K562 (cell line): ENCODE measurements at regions not wholly inside any gene's neighbourhood (a gene's known extent, or its start where the extent isn't known, plus 50 kb on each side); places are given as distances from the start of the nearest gene placed in this dataset.
A peak's percentile ranks its signal among the peaks of the same experiment; 100 is the strongest.

Experiments used
- CBX1 ChIP-seq: sonication (generic); IDR thresholded peaks from 2 replicates; pipeline ENCODE4 v1.6.1; 2016; ENCODE audit warnings: antibody characterized with exemption, low read depth, mild to moderate bottlenecking
- CTBP1 ChIP-seq: fragments of 450-650 bp; IDR thresholded peaks from 2 replicates; pipeline ENCODE4 v1.6.1; 2016; ENCODE audit warnings: borderline replicate concordance
- FOXK2 ChIP-seq, 2 experiments: fragments of 450-650 bp; IDR thresholded peaks in 1 of 2; conservative IDR thresholded peaks in 1 of 2; 2 replicates each; pipeline ENCODE4 v1.6.1; 2016; ENCODE audit warnings: low read depth in 2 of 2, mild to moderate bottlenecking in 1 of 2
- HCFC1 ChIP-seq: IDR thresholded peaks from 2 replicates; pipeline ENCODE4 v1.6.1; 2012; ENCODE audit warnings: low read depth, low read length, improper control_type of control experiment
- HSF4 ChIP-seq: fragments of 250-450 bp; sonication (Bioruptor Pico); IDR thresholded peaks from 2 replicates; pipeline ENCODE4 v2.1.2; 2022; ENCODE audit warnings: mild to moderate bottlenecking, moderate library complexity, borderline replicate concordance
- L3MBTL2 ChIP-seq: fragments of 450-650 bp; IDR thresholded peaks from 2 replicates; pipeline ENCODE4 v1.6.1; 2016; ENCODE audit warnings: mild to moderate bottlenecking, moderate library complexity
- MAFK ChIP-seq: IDR thresholded peaks from 2 replicates; pipeline ENCODE4 v1.6.1; 2011; ENCODE audit warnings: low read length, improper control_type of control experiment
- NFXL1 ChIP-seq: fragments of 450-650 bp; formaldehyde crosslinking; IDR thresholded peaks from 2 replicates; pipeline ENCODE4 v1.4.0; 2021; ENCODE audit warnings: mild to moderate bottlenecking
- RBFOX2 ChIP-seq: fragments of 200-400 bp; formaldehyde crosslinking; IDR thresholded peaks from 2 replicates; pipeline ENCODE4 v1.6.1; 2017; ENCODE audit warnings: low read depth, mild to moderate bottlenecking, low read length, moderate library complexity
- SMAD3 ChIP-seq: fragments of 450-650 bp; formaldehyde crosslinking; conservative IDR thresholded peaks from 2 replicates; pipeline ENCODE4 v1.4.0; 2020; ENCODE audit warnings: mild to moderate bottlenecking
- SRF ChIP-seq, 2 experiments: fragments of 250-450, 450-650 bp in 1 of 2; sonication (Bioruptor Pico) in 1 of 2; sonication (generic) in 1 of 2; formaldehyde crosslinking; IDR thresholded peaks; 2 replicates each; pipeline versions ENCODE4 v1.5.0 to v1.5.1; 2020 to 2022; ENCODE audit warnings: mild to moderate bottlenecking in 1 of 2, missing genetic modification reagents in 1 of 2
- TAF15 ChIP-seq: fragments of 200-400 bp; formaldehyde crosslinking; IDR thresholded peaks from 2 replicates; pipeline ENCODE4 v1.6.1; 2017; ENCODE audit warnings: mild to moderate bottlenecking, low read depth, low read length, moderate library complexity
- TCF7 ChIP-seq: sonication (generic); IDR thresholded peaks from 2 replicates; pipeline ENCODE4 v1.6.1; 2016; ENCODE audit warnings: antibody characterized with exemption, borderline replicate concordance
- XRCC3 ChIP-seq: fragments of 450-650 bp; IDR thresholded peaks from 2 replicates; pipeline ENCODE4 v1.6.1; 2017; ENCODE audit warnings: mild to moderate bottlenecking, moderate library complexity
- YBX1 ChIP-seq: fragments of 450-650 bp; IDR thresholded peaks from 2 replicates; pipeline ENCODE4 v1.7.1; 2016; ENCODE audit warnings: mild to moderate bottlenecking
- ZNF175 ChIP-seq: fragments of 200-800 bp; sonication (Bioruptor generic); IDR thresholded peaks from 2 replicates; pipeline ENCODE4 v1.6.1; 2016; ENCODE audit warnings: low read depth, mild to moderate bottlenecking, missing genetic modification characterization, missing compliant biosample characterization
- ZNF316 ChIP-seq: fragments of 450-650 bp; IDR thresholded peaks from 2 replicates; pipeline ENCODE4 v1.6.1; 2016
- ZNF354B ChIP-seq: fragments of 250-450 bp; sonication (Bioruptor Pico); IDR thresholded peaks from 2 replicates; pipeline ENCODE4 v1.4.0; 2020
- TF ChIP-seq, protein P1 (sequence below): fragments of 250-450 bp; sonication (Bioruptor Pico); IDR thresholded peaks from 2 replicates; pipeline ENCODE4 v1.4.0; 2020; ENCODE audit warnings: mild to moderate bottlenecking
- TF ChIP-seq, protein P2 (sequence below): fragments of 250-450 bp; sonication (Bioruptor Pico); IDR thresholded peaks from 2 replicates; pipeline ENCODE4 v1.5.0; 2020; ENCODE audit warnings: mild to moderate bottlenecking
- TF ChIP-seq, protein P3 (sequence below): sonication (generic); IDR thresholded peaks from 2 replicates; pipeline ENCODE4 v1.6.1; 2016
- TF ChIP-seq, protein P4 (sequence below), 2 experiments: fragments of 450-650 bp; IDR thresholded peaks; 2 replicates each; pipeline ENCODE4 v1.6.1; 2018; ENCODE audit warnings: mild to moderate bottlenecking in 2 of 2, low read depth in 1 of 2; ENCODE audit not compliant: partially characterized antibody in 2 of 2

DNA sequence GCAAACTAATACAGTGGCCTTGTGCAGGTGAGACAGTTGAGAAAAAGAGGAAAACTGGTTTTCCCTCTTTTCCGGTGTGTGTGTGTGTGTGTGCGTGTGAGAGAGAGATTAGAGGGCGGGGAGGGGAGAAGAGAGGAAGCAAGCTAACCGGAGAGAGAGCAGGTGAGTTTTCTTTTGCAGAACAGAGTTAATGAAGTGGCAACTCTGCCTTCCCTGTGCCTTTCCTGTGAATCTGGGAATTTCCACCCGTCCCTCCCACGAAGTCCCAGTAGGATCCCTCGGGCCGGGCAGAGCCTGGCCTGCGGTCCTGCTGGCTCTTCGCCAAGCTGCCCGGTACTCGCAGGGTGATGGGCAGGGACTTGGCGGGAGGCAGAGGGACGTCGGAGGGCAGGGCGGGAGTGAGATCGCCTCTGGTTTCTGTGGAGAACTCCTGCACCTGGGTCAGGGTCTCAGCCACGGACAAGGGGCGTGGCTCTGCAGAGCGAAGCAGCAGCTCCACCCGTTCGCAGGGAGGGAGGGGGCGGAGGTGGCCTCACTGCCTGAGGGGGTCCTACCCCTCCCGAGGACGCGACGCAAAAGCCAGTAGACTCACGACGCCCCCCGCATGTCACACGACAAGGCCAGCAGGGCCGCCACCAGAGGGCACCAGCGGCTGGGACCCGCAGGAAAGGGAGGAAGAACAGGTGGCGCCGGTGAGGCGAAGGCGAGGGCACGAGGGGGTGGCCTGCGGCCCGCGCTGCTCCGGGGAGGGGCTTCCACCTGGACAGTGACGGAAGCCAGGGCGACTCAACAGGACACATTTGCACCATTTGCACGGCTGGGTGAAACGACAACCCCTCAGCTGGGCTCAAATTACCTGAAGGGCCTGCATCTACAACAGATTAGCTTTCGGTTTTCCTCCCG, 51.2 kb upstream of the RNF182 start (continued):
- TF ChIP-seq XRCC3 (no peak), YBX1 (no peak), SRF (CRISPR knock-in tag; IDR thresholded peaks at IDR 0.05) (peak in 1 of 2 experiments; percentile 82; a peak in 1 of 4 replicates), HSF4 (no peak), RBFOX2 (peak; percentile 78), ZNF354B (CRISPR knock-in tag) (no peak), FOXK2 (conservative IDR thresholded peaks at IDR 0.05 in 1 of 2, IDR thresholded peaks at IDR 0.05 in 1 of 2; ENCODE audit: low read depth in 2 of 2) (peak in 1 of 2 experiments; percentile 36; a peak in 1 of 4 replicates), SMAD3 (CRISPR knock-in tag) (no peak), CTBP1 (peak; percentile 91; the same call in 1 of the 2 replicates), TCF7 (no peak), L3MBTL2 (peak; percentile 100), TAF15 (no peak), MAFK (no peak), ZNF316 (no peak), ZNF175 (CRISPR knock-in tag) (no peak), NFXL1 (CRISPR knock-in tag) (no peak), HCFC1 (no peak), CBX1 (peak; percentile 94)
- TF ChIP-seq, protein P1, sequence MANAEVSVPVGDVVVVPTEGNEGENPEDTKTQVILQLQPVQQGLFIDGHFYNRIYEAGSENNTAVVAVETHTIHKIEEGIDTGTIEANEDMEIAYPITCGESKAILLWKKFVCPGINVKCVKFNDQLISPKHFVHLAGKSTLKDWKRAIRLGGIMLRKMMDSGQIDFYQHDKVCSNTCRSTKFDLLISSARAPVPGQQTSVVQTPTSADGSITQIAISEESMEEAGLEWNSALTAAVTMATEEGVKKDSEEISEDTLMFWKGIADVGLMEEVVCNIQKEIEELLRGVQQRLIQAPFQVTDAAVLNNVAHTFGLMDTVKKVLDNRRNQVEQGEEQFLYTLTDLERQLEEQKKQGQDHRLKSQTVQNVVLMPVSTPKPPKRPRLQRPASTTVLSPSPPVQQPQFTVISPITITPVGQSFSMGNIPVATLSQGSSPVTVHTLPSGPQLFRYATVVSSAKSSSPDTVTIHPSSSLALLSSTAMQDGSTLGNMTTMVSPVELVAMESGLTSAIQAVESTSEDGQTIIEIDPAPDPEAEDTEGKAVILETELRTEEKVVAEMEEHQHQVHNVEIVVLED (CRISPR knock-in tag), result no peak
- TF ChIP-seq, protein P2, sequence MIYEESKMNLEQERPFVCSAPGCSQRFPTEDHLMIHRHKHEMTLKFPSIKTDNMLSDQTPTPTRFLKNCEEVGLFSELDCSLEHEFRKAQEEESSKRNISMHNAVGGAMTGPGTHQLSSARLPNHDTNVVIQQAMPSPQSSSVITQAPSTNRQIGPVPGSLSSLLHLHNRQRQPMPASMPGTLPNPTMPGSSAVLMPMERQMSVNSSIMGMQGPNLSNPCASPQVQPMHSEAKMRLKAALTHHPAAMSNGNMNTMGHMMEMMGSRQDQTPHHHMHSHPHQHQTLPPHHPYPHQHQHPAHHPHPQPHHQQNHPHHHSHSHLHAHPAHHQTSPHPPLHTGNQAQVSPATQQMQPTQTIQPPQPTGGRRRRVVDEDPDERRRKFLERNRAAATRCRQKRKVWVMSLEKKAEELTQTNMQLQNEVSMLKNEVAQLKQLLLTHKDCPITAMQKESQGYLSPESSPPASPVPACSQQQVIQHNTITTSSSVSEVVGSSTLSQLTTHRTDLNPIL, result no peak
- TF ChIP-seq, protein P3, sequence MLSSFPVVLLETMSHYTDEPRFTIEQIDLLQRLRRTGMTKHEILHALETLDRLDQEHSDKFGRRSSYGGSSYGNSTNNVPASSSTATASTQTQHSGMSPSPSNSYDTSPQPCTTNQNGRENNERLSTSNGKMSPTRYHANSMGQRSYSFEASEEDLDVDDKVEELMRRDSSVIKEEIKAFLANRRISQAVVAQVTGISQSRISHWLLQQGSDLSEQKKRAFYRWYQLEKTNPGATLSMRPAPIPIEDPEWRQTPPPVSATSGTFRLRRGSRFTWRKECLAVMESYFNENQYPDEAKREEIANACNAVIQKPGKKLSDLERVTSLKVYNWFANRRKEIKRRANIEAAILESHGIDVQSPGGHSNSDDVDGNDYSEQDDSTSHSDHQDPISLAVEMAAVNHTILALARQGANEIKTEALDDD, result no peak
- TF ChIP-seq, protein P4, sequence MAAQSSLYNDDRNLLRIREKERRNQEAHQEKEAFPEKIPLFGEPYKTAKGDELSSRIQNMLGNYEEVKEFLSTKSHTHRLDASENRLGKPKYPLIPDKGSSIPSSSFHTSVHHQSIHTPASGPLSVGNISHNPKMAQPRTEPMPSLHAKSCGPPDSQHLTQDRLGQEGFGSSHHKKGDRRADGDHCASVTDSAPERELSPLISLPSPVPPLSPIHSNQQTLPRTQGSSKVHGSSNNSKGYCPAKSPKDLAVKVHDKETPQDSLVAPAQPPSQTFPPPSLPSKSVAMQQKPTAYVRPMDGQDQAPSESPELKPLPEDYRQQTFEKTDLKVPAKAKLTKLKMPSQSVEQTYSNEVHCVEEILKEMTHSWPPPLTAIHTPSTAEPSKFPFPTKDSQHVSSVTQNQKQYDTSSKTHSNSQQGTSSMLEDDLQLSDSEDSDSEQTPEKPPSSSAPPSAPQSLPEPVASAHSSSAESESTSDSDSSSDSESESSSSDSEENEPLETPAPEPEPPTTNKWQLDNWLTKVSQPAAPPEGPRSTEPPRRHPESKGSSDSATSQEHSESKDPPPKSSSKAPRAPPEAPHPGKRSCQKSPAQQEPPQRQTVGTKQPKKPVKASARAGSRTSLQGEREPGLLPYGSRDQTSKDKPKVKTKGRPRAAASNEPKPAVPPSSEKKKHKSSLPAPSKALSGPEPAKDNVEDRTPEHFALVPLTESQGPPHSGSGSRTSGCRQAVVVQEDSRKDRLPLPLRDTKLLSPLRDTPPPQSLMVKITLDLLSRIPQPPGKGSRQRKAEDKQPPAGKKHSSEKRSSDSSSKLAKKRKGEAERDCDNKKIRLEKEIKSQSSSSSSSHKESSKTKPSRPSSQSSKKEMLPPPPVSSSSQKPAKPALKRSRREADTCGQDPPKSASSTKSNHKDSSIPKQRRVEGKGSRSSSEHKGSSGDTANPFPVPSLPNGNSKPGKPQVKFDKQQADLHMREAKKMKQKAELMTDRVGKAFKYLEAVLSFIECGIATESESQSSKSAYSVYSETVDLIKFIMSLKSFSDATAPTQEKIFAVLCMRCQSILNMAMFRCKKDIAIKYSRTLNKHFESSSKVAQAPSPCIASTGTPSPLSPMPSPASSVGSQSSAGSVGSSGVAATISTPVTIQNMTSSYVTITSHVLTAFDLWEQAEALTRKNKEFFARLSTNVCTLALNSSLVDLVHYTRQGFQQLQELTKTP (IDR thresholded peaks at IDR 0.05; ENCODE audit: low read depth in 1 of 2, partially characterized antibody in 2 of 2), result no peak
